ENCODE measurements at regions not wholly inside any gene's neighbourhood (a gene's known extent, or its start where the extent isn't known, plus 50 kb on each side); places are given as distances from the start of the nearest gene placed in this dataset.

GRCh38 chr16:51815523-51815922 lies 664.5 kb upstream of the SALL1 start:
- TF ChIP-seq CTCF (conservative IDR thresholded peaks at IDR 0.05) = no peak
- DNase-seq (ENCODE audit: extremely low spot score, unreplicated experiment) = no peak
- Mint-ChIP-seq H3K9me3 (peaks cover 6% of the 10 kb centered on the region), H3K36me3 (no peaks in the 10 kb centered on the region), H3K4me1 (ENCODE audit: unreplicated experiment) (no peaks in the 10 kb centered on the region), H3K4me3 (no peak overlapping the region), H3K27me3 (peaks cover 6% of the 10 kb centered on the region), H3K27ac (no peak overlapping the region)

- H3K4me3 Mint-ChIP-seq = no peak overlapping the region
- no peaks in the 10 kb centered on the region for H3K4me1 Mint-ChIP-seq (ENCODE audit: unreplicated experiment)
- no peak for TF ChIP-seq CTCF (conservative IDR thresholded peaks at IDR 0.05)
- DNase-seq (ENCODE audit: extremely low spot score, unreplicated experiment) = no peak
- H3K9me3 Mint-ChIP-seq = peaks cover 6% of the 10 kb centered on the region
- no peak overlapping the region for H3K27ac Mint-ChIP-seq
- H3K36me3 Mint-ChIP-seq = no peaks in the 10 kb centered on the region
- H3K27me3 Mint-ChIP-seq = peaks cover 6% of the 10 kb centered on the region
Measured at GRCh38 chr16:51814617-51815016, 663.5 kb upstream of the SALL1 start.

GRCh38 chr16:51813609-51814008 lies 662.5 kb upstream of the SALL1 start:
- no peaks in the 10 kb centered on the region for H3K4me1 Mint-ChIP-seq (ENCODE audit: unreplicated experiment)
- peaks cover 8% of the 10 kb centered on the region for H3K27me3 Mint-ChIP-seq

GRCh38 chr16:51812945-51813344 lies 661.9 kb upstream of the SALL1 start:
- no peak for TF ChIP-seq CTCF (conservative IDR thresholded peaks at IDR 0.05)
- Mint-ChIP-seq H3K27me3 (peaks cover 6% of the 10 kb centered on the region), H3K27ac (no peak overlapping the region), H3K36me3 (no peaks in the 10 kb centered on the region), H3K4me3 (no peak overlapping the region), H3K4me1 (ENCODE audit: unreplicated experiment) (no peaks in the 10 kb centered on the region), H3K9me3 (peaks cover 6% of the 10 kb centered on the region)
- DNase-seq (ENCODE audit: extremely low spot score, unreplicated experiment) = no peak

More at GRCh38 chr16:51813609-51814008, 662.5 kb upstream of the SALL1 start:
- no peak for DNase-seq (ENCODE audit: extremely low spot score, unreplicated experiment)
- Mint-ChIP-seq H3K36me3 (no peaks in the 10 kb centered on the region), H3K4me3 (no peak overlapping the region), H3K9me3 (peaks cover 6% of the 10 kb centered on the region), H3K27ac (no peak overlapping the region)
- peak; percentile 54 for TF ChIP-seq CTCF (conservative IDR thresholded peaks at IDR 0.05)

- H3K9me3 Mint-ChIP-seq = no peaks in the 10 kb centered on the region
- H3K4me1 Mint-ChIP-seq (ENCODE audit: unreplicated experiment) = no peaks in the 10 kb centered on the region
- no peaks in the 10 kb centered on the region for H3K36me3 Mint-ChIP-seq
- no peak for DNase-seq (ENCODE audit: extremely low spot score, unreplicated experiment)
- no peak for TF ChIP-seq CTCF (conservative IDR thresholded peaks at IDR 0.05)
- H3K27me3 Mint-ChIP-seq = peaks cover 7% of the 10 kb centered on the region
- no peak overlapping the region for H3K4me3 Mint-ChIP-seq
- no peak overlapping the region for H3K27ac Mint-ChIP-seq
Measured at GRCh38 chr16:51807551-51807950, 656.5 kb upstream of the SALL1 start.

- Mint-ChIP-seq H3K27ac (no peak overlapping the region), H3K27me3 (peaks cover 5% of the 10 kb centered on the region), H3K4me1 (ENCODE audit: unreplicated experiment) (no peaks in the 10 kb centered on the region), H3K9me3 (no peaks in the 10 kb centered on the region), H3K4me3 (no peak overlapping the region), H3K36me3 (no peaks in the 10 kb centered on the region)
- DNase-seq (ENCODE audit: extremely low spot score, unreplicated experiment) = no peak
- TF ChIP-seq CTCF (conservative IDR thresholded peaks at IDR 0.05) = no peak
Measured at GRCh38 chr16:51801635-51802034, 650.6 kb upstream of the SALL1 start.
